ENCODE measurements at regions not wholly inside any gene's neighbourhood (a gene's known extent, or its start where the extent isn't known, plus 50 kb on each side); places are given as distances from the start of the nearest gene placed in this dataset.

DNA sequence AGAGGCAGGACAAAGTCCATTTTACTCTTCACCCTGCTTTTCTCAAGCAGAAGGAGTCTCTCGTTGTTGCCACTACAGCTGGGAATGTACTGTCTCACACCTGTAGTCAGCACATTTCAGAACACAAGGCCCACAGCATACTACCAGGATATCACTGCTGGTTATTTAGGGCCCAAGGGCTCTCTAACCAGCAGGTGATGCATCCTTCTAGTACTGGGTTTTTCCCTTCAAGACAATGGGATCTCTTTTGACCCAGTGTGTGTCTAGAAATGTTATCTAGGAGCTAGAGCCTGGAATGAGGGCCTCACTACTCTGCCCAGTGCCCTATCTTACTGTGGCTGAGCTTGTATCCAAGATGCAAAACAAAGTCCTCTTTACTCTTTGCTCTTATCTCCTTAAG, 235.1 kb upstream of the PRR16 start:
- H3K27me3 ChIP-seq (ENCODE audit: control insufficient read depth, insufficient read depth, low read length) = no peaks in the 10 kb centered on the region
- H3K79me2 ChIP-seq (ENCODE audit: control insufficient read depth, insufficient read depth, low read length) = no peaks in the 10 kb centered on the region
- H3K4me2 ChIP-seq (ENCODE audit: extremely low read depth, insufficient read depth, low read length) = no peak overlapping the region
- no peak overlapping the region for H3K27ac ChIP-seq (ENCODE audit: insufficient read depth, low read length)
- H3K9me3 ChIP-seq (ENCODE audit: control insufficient read depth, insufficient read depth, low read depth, low read length) = no peaks in the 10 kb centered on the region
- DNase-seq (ENCODE audit: low read depth in 2 of 2) = no peak
- H3K4me3 ChIP-seq (replicated peaks in 1 of 4; ENCODE audit: control extremely low read depth in 1 of 4, insufficient read depth in 1 of 4, low read depth in 3 of 4, low read length in 4 of 4) = no peak overlapping the region
- no peaks in the 10 kb centered on the region for H4K20me1 ChIP-seq (ENCODE audit: control insufficient read depth, extremely low read depth, insufficient read depth, low read length)
- H3K36me3 ChIP-seq (ENCODE audit: control insufficient read depth, insufficient read depth, low read length) = no peaks in the 10 kb centered on the region
- TF ChIP-seq EZH2 (IDR thresholded peaks at IDR 0.05; ENCODE audit: low read length, missing control alignments) = no peak
- TF ChIP-seq, protein P1, sequence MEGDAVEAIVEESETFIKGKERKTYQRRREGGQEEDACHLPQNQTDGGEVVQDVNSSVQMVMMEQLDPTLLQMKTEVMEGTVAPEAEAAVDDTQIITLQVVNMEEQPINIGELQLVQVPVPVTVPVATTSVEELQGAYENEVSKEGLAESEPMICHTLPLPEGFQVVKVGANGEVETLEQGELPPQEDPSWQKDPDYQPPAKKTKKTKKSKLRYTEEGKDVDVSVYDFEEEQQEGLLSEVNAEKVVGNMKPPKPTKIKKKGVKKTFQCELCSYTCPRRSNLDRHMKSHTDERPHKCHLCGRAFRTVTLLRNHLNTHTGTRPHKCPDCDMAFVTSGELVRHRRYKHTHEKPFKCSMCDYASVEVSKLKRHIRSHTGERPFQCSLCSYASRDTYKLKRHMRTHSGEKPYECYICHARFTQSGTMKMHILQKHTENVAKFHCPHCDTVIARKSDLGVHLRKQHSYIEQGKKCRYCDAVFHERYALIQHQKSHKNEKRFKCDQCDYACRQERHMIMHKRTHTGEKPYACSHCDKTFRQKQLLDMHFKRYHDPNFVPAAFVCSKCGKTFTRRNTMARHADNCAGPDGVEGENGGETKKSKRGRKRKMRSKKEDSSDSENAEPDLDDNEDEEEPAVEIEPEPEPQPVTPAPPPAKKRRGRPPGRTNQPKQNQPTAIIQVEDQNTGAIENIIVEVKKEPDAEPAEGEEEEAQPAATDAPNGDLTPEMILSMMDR (conservative IDR thresholded peaks at IDR 0.05 in 1 of 2, IDR thresholded peaks at IDR 0.05 in 1 of 2; ENCODE audit: low read depth in 1 of 2, low read length in 2 of 2) = no peak
- H2AFZ ChIP-seq (ENCODE audit: low read length) = no peak overlapping the region
- H3K9ac ChIP-seq (ENCODE audit: insufficient read depth, low read length) = no peak overlapping the region
- H3K4me1 ChIP-seq (ENCODE audit: control insufficient read depth, extremely low read depth, insufficient read depth, low read length) = no peaks in the 10 kb centered on the region

- H3K9ac ChIP-seq (ENCODE audit: insufficient read depth, low read length) = no peak overlapping the region
- no peaks in the 10 kb centered on the region for H4K20me1 ChIP-seq (ENCODE audit: control insufficient read depth, extremely low read depth, insufficient read depth, low read length)
- H3K79me2 ChIP-seq (ENCODE audit: control insufficient read depth, insufficient read depth, low read length) = no peaks in the 10 kb centered on the region
- H3K36me3 ChIP-seq (ENCODE audit: control insufficient read depth, insufficient read depth, low read length) = no peaks in the 10 kb centered on the region
- DNase-seq (ENCODE audit: low read depth in 2 of 2) = no peak
- no peaks in the 10 kb centered on the region for H3K9me3 ChIP-seq (ENCODE audit: control insufficient read depth, insufficient read depth, low read depth, low read length)
- H3K4me3 ChIP-seq (replicated peaks in 1 of 4; ENCODE audit: control extremely low read depth in 1 of 4, insufficient read depth in 1 of 4, low read depth in 3 of 4, low read length in 4 of 4) = no peak overlapping the region
- no peak overlapping the region for H2AFZ ChIP-seq (ENCODE audit: low read length)
- TF ChIP-seq, protein P1 (conservative IDR thresholded peaks at IDR 0.05 in 1 of 2, IDR thresholded peaks at IDR 0.05 in 1 of 2; ENCODE audit: low read depth in 1 of 2, low read length in 2 of 2) = no peak
- TF ChIP-seq EZH2 (IDR thresholded peaks at IDR 0.05; ENCODE audit: low read length, missing control alignments) = no peak
- no peak overlapping the region for H3K27ac ChIP-seq (ENCODE audit: insufficient read depth, low read length)
- no peaks in the 10 kb centered on the region for H3K4me1 ChIP-seq (ENCODE audit: control insufficient read depth, extremely low read depth, insufficient read depth, low read length)
- no peaks in the 10 kb centered on the region for H3K27me3 ChIP-seq (ENCODE audit: control insufficient read depth, insufficient read depth, low read length)
- H3K4me2 ChIP-seq (ENCODE audit: extremely low read depth, insufficient read depth, low read length) = no peak overlapping the region
Measured at GRCh38 chr5:120231563-120231962, 232.5 kb upstream of the PRR16 start.

- H3K4me3 ChIP-seq (replicated peaks in 1 of 4; ENCODE audit: control extremely low read depth in 1 of 4, insufficient read depth in 1 of 4, low read depth in 3 of 4, low read length in 4 of 4) = no peak overlapping the region
Measured at GRCh38 chr5:120236360-120236759, 227.7 kb upstream of the PRR16 start.

More at GRCh38 chr5:120236360-120236759, 227.7 kb upstream of the PRR16 start:
- no peak overlapping the region for H3K4me2 ChIP-seq (ENCODE audit: extremely low read depth, insufficient read depth, low read length)
- H3K4me1 ChIP-seq (ENCODE audit: control insufficient read depth, extremely low read depth, insufficient read depth, low read length) = no peaks in the 10 kb centered on the region
- no peaks in the 10 kb centered on the region for H3K36me3 ChIP-seq (ENCODE audit: control insufficient read depth, insufficient read depth, low read length)
- TF ChIP-seq, protein P1 (conservative IDR thresholded peaks at IDR 0.05 in 1 of 2, IDR thresholded peaks at IDR 0.05 in 1 of 2; ENCODE audit: low read depth in 1 of 2, low read length in 2 of 2) = no peak
- no peak for TF ChIP-seq EZH2 (IDR thresholded peaks at IDR 0.05; ENCODE audit: low read length, missing control alignments)
- no peak overlapping the region for H3K9ac ChIP-seq (ENCODE audit: insufficient read depth, low read length)
- H3K27me3 ChIP-seq (ENCODE audit: control insufficient read depth, insufficient read depth, low read length) = no peaks in the 10 kb centered on the region
- H3K27ac ChIP-seq (ENCODE audit: insufficient read depth, low read length) = no peak overlapping the region
- H3K79me2 ChIP-seq (ENCODE audit: control insufficient read depth, insufficient read depth, low read length) = no peaks in the 10 kb centered on the region
- H3K9me3 ChIP-seq (ENCODE audit: control insufficient read depth, insufficient read depth, low read depth, low read length) = no peaks in the 10 kb centered on the region
- no peak for DNase-seq (ENCODE audit: low read depth in 2 of 2)
- no peak overlapping the region for H2AFZ ChIP-seq (ENCODE audit: low read length)
- no peaks in the 10 kb centered on the region for H4K20me1 ChIP-seq (ENCODE audit: control insufficient read depth, extremely low read depth, insufficient read depth, low read length)
